Erythroblast (primary cell): ENCODE measurements at regions not wholly inside any gene's neighbourhood (a gene's known extent, or its start where the extent isn't known, plus 50 kb on each side); places are given as distances from the start of the nearest gene placed in this dataset.
"Not testable (repeated sequence)": the region's sequence is repeated elsewhere in the genome, so short reads cannot be mapped to it uniquely, and the experiment has no call there.

Experiments used
- DNase-seq, 2 experiments: peaks; one replicate each; lab custom pipeline; 2025; lab: John Stamatoyannopoulos, UW
- GATA1 ChIP-seq: IDR thresholded peaks from 2 replicates; pipeline ENCODE4 v1.6.1; 2011; ENCODE audit warnings: low read depth, mild to moderate bottlenecking, control low read depth, low read length, moderate library complexity
- POLR2A ChIP-seq: IDR thresholded peaks from 2 replicates; pipeline ENCODE4 v1.6.1; 2011; ENCODE audit warnings: mild to moderate bottlenecking, low read length

- TF ChIP-seq POLR2A (no peak), GATA1 (no peak)
- DNase-seq: no peak
These were observed 446.1 kb upstream of the TMEM132C start for GRCh38 chr12:127820846-127821245.

GRCh38 chr12:127822809-127823411 lies 444.1 kb upstream of the TMEM132C start:
- no peak for DNase-seq
- TF ChIP-seq POLR2A (no peak), GATA1 (no peak)

GRCh38 chr12:127823801-127824200 lies 443.2 kb upstream of the TMEM132C start:
- no peak for TF ChIP-seq POLR2A
- TF ChIP-seq GATA1: no peak
- no peak for DNase-seq

- TF ChIP-seq GATA1 (no peak), POLR2A (no peak)
These were observed 437.5 kb upstream of the TMEM132C start for GRCh38 chr12:127829281-127830064.

GRCh38 chr12:127830065-127830460 lies 436.9 kb upstream of the TMEM132C start:
- TF ChIP-seq POLR2A: no peak
- TF ChIP-seq GATA1: no peak
- no peak for DNase-seq

More at GRCh38 chr12:127829281-127830064, 437.5 kb upstream of the TMEM132C start:
- DNase-seq: no peak

- TF ChIP-seq GATA1 (no peak), POLR2A (no peak)
- DNase-seq: no peak
These were observed 436.2 kb upstream of the TMEM132C start for GRCh38 chr12:127830730-127831129.

GRCh38 chr12:127832172-127832571 lies 434.8 kb upstream of the TMEM132C start:
- no peak for DNase-seq
- TF ChIP-seq POLR2A (no peak), GATA1 (no peak)

- DNase-seq: not testable (repeated sequence)
These were observed 430.2 kb upstream of the TMEM132C start for GRCh38 chr12:127836802-127837201.

- DNase-seq: no peak
- TF ChIP-seq GATA1 (no peak), POLR2A (no peak)
These were observed 409.3 kb upstream of the TMEM132C start for GRCh38 chr12:127857661-127858060.

- no peak for DNase-seq
- no peak for TF ChIP-seq GATA1
- TF ChIP-seq POLR2A: no peak
These were observed 406.4 kb upstream of the TMEM132C start for GRCh38 chr12:127860536-127860935.

- TF ChIP-seq POLR2A: no peak
- TF ChIP-seq GATA1: no peak
- no peak for DNase-seq
These were observed 405.6 kb upstream of the TMEM132C start for GRCh38 chr12:127861406-127861805.

- DNase-seq: no peak
- TF ChIP-seq POLR2A (no peak), GATA1 (no peak)
These were observed 393.7 kb upstream of the TMEM132C start for GRCh38 chr12:127873306-127873705.

- TF ChIP-seq POLR2A: no peak
- TF ChIP-seq GATA1: no peak
- DNase-seq: no peak
These were observed 385.4 kb upstream of the TMEM132C start for GRCh38 chr12:127881371-127882140.

GRCh38 chr12:127883013-127883412 lies 384.0 kb upstream of the TMEM132C start:
- TF ChIP-seq GATA1 (no peak), POLR2A (no peak)
- no peak for DNase-seq
